T47D (cell line): ENCODE measurements at regions not wholly inside any gene's neighbourhood (a gene's known extent, or its start where the extent isn't known, plus 50 kb on each side); places are given as distances from the start of the nearest gene placed in this dataset.

Experiments
- DNase-seq, 2 experiments: peaks; one replicate each; pipeline versions ENCODE4 v3.0.0 to v3.0.0-alpha.2; 2011 to 2012; ENCODE audit warnings: low read depth in 1 of 2, low spot score in 1 of 2
- JUND ChIP-seq: IDR thresholded peaks from 2 replicates; pipeline ENCODE4 v1.6.1; 2012; ENCODE audit warnings: low read depth
- in situ Hi-C: cut with HindIII; loops from 2 replicates; pipeline ENCODE4 v1.10.0; 2016; ENCODE audit warnings: low sequenced_read_pairs, low pct_unique_long_range_greater_than_20kb

DNA sequence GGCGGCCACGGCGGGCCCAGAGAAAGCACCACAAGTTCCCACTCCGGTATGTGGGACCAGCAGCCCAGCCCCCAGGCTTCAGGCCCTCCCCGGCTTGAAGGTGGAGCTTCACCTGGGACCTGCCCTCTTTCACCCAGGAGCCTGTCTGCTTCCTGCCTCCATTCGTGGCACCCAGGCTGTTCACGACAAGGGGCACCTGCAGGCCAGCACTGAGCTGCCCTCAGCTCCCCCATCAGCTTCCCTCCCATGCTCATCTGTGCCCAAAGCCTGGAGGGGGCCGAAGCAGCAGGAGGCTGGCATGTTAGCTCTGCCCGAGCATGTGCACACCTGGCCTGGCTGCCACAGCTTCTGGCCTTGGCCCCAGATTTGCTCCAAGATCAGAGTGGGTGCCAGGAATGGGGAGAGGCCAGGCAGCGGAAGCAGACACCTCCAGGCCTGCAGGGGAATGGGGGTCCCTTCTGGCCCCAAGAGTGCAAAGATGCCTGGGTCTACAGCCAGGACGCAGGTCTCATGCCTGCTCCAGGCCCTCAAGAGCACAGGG, 312.4 kb upstream of the SYT4 start:
- DNase-seq = no peak
- TF ChIP-seq JUND = no peak
- in situ Hi-C loops = no loop called here

DNA sequence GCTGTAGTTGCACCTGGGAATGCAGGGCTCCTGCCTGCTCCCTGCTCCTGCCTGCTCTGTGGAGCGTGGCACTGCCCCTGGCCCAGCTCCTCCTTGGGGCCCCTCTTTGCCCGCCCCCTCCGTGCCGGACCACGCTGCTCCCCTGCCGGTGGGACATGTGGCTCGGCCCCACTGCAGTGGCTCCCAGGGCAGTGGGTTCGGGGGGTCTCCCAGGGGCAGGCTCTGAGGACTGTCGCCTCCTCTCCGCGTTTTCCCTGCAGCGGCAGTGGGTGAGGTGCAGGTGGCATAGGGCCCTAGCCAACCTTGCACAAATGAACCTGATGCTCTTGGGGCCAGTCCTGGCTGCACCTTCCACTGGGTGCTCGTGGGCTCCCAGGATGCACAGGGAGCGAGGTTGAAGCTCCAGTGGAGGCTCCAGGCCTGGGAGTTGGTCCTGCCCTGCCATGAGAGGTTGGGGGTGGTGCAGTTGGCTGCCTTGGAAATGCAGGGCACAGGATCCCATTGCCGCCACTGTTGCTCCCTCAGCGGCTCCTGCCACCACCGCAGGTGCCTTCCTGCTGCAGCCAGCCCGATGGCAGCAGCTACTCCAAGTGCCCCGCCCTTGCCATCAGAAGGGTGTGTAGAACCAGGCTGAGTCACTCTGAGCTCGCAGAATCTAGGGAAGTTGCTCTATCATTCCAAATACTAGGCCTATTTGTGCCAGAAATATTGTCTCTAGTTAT, 313.1 kb upstream of the SYT4 start:
- no peak for TF ChIP-seq JUND
- DNase-seq = no peak
- in situ Hi-C loops = no loop called here

DNA sequence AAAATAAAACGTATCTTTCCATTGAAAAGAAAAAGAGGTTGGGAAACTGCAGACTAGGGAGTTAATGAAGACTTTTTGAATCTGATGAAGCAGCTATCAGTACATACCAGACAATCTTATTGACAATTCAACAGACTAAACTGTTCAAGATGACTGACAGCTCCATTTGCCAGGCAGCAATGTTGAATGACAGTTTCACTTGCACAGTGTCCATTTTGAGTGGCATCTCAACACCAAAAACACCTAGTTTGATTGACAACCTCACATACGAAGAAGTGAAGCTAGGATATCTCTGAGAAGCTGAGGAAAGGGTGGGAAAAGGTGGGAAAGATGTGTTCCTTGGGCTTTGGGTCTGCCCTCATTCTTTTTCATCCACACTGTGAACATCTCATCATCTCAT, 315.0 kb upstream of the SYT4 start:
- in situ Hi-C loops = no loop called here
- TF ChIP-seq JUND = no peak
- DNase-seq = no peak

DNA sequence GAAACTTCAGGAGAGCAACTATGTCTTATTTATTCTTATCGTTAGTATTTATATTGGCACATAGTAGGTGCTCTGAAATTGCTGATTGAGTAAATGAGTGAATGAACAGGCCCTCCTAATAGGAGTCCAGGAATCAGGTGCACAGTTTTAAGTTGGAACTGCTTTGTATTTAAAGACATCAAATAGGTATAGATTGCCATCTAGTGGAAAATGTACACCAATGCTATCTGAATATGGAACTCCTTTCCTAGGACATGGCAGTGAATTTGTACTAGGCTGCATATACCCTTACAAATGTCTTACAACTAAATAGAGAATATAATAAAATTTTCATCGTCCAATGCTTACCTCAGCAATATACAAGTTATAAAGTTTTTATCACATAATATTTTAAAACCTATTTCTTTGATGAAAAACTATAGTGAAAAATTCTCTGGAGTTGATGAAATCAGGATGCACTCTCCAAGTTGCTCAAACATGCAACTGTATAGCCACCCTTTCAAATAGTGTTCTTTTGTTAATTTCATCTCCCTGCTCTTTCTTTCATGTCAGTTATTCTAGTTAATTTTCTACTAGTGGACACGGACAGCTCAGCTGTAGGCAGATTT, 318.9 kb upstream of the SYT4 start:
- peak; percentile 38 to 49 for DNase-seq
- no peak for TF ChIP-seq JUND
- in situ Hi-C loops = no loop called here

DNA sequence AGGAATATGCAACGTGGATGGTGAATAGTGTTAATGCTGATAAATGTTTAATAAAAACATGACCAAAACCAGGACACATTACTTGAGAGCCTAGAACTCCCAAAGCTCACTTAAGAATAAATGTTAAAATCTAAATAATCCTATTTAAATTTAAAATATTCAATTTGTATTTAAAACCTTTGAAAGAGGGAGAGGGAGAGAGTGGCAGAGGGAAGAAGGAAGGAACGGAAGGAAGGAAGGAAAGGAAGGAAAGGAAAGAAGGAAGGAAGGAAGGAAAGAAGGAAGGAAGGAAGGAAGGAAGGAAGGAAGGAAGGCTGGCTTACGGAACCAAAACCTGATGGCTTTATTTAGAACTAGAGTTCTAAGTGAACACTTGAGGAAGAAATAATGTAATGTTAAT, 324.1 kb upstream of the SYT4 start:
- TF ChIP-seq JUND = no peak
- in situ Hi-C loops = no loop called here
- no peak for DNase-seq

DNA sequence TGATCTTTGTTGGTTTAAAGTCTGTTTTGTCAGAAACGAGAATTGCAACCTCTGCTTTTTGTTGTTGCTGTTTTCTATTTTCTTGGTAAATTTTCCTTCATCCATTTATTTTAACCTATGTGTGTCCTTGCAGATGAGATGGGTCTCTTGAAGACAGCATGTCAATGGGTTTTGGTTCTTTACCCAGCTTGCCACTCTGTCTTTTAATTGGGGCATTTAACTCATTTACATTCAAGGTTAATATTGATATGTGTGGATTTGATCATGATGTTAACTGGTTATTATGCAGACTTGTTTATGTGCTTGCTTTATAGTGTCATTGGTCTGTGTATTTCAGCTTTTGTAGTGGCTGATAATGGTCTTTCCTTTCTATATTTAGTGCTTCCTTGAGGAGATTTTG, 327.9 kb upstream of the SYT4 start:
- TF ChIP-seq JUND = no peak
- DNase-seq = no peak
- in situ Hi-C loops = no loop called here

DNA sequence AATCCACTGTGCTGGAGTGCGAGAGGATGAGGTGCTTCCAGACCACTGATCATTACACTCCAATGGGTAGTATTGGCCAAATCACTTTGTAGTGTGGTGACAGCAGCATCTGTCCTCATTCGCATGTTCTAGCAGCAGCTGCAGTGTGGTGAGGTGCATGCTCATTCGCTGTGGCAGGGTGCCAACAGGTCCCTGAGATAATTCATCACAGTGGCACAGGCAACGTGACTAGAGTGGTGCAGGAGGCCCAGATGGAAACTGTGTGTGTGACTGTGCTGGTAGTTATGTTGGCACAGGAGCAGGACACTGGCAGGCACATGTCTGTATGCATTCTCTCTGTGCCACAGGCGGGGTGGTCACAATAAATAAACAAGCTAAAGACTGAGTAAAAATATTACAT, 329.5 kb upstream of the SYT4 start:
- DNase-seq = no peak
- no peak for TF ChIP-seq JUND
- in situ Hi-C loops = no loop called here

DNA sequence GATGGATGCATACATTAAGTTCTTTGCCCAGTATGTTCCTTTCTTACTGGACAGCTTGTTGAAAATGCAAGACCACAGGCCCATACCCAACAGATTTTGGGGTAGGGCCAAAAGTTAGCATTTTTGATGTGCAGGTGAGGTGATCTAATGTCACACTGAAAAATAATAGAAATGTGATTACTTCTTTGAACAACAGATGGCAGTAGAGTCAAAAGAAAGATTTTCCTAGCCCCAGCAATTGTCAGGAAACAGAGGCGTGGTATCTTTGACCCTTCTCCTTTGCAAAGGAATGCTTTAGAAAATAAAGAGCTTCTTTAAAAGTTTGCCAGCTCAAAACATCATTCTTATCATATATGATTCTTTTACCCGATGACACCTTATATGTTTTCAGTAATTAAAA, 343.6 kb upstream of the SYT4 start:
- in situ Hi-C loops = no loop called here
- DNase-seq = peak; percentile 18 to 40
- no peak for TF ChIP-seq JUND

DNA sequence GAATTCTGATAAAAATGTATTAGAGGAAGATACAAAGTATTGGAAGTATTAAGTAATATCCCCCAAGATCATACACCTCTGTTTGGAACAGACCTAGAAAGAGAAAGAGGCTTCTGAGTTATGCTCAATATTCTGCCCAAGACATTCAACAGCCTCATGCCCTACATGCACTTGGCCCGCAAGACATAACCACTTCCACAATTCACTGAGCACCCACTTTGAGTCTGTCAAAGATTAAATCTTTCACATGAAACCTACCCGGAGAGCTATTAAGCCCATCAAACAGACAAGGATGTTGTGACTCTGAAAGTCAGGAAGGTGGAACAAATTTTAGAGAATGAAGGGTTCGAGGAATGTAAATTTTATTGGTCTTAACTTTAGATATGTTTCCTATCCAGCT, 344.7 kb upstream of the SYT4 start:
- in situ Hi-C loops = no loop called here
- no peak for TF ChIP-seq JUND
- DNase-seq = no peak

DNA sequence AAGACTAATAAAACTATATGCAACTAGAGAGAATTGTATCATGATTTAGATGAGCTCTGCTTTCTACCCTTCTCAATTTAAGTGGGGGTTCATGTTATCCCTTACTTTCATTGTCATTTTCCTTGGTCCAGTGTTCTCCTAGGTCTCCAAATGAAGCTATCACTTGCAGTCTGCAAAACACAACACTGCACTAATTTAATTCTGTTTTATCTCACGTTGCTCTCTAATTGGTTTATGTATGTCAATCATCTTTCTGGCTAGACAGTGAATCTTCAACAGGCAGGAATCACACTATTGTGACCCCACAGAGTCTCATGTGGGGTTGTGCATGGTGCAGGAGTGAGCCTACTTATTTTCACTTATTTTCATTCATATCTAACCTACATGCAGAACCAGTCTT, 348.3 kb upstream of the SYT4 start:
- no peak for DNase-seq
- TF ChIP-seq JUND = no peak
- in situ Hi-C loops = no loop called here

DNA sequence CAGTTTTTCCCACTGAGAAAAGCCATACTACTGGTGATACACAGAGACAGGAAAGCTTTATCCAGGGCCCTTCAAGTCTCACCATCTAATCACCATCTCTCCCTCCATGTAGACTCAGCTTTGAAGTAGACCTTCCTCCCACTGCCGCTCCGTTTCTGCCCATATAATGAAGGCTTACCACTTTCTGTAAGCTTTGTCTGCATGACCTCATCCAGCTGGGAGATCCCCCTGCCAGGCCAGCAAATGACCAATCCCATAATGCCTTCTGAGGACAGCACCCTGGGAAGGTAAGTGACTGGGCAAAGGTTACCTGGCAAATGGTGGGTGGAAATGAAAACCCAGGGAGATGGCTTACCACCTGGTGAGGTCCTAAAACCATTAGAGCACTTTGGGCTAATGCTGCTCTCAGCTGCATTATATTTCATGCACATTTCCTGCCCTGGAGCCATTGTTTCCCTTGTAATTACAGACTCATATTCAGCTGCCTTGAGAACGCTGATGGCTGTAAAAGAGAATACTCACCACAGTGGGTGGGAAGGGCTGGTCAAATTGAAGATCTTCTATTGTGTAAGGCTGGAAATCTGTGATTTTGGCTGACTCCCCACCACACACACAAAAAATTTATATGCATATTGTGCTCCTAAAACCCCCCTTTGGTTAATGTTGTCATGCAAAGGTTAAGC, 350.7 kb upstream of the SYT4 start:
- TF ChIP-seq JUND = no peak
- DNase-seq = no peak
- in situ Hi-C loops = no loop called here

DNA sequence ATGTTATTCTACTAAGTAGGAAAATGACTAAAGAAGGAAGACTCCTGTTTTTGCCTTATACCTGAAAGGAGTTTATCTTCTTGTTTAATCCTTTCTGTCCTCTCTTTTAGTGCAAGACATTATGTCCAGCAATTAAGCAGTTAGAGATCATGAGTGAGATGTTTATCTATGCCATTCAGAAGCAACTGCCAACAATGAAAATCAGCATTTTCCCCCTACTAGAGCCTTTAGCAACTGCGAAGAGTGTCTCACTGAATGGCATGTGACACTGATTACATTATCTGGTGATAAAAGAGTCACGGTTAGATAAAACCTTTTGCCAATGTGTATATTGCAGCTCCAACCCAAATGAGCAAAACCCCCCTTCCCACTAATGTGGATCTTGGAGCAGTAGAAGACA, 357.7 kb upstream of the SYT4 start:
- in situ Hi-C loops = no loop called here
- no peak for TF ChIP-seq JUND
- DNase-seq = no peak

DNA sequence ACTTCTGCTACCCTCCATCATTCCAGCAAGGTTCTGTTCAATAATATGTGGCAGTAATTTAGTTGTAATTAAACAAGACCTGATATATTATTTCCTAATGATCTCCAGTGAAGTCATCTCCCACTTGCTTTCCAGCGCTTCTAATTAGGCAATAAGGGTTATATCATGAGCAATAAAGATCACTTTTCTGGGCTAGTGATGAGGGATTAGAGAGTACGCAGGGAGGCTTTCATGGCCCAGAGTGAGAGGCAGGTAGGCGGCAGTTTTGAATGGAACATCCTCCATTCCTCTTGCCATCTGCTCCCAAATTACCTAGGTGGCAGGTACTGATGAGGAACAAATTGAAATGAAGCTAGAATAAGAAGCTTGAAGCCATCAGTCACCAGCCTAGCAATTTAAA, 358.1 kb upstream of the SYT4 start:
- in situ Hi-C loops = no loop called here
- no peak for TF ChIP-seq JUND
- DNase-seq = no peak
